Peyer's patch (tissue), 4 donors: ENCODE measurements at regions not wholly inside any gene's neighbourhood (a gene's known extent, or its start where the extent isn't known, plus 50 kb on each side); places are given as distances from the start of the nearest gene placed in this dataset.

ENCODE experiments used
- DNase-seq, 3 donors: peaks; one replicate each; pipeline ENCODE4 v3.0.0-alpha.2; 2017 to 2019
- H3K27ac ChIP-seq, 4 donors: fragments of 200-600 bp; sonication (generic); one replicate each; pipeline ENCODE4 v1.5.1; 2016 to 2019
- H3K27me3 ChIP-seq, 2 donors: fragments of 200-600 bp; sonication (generic); one replicate each; pipeline ENCODE4 v1.5.1; 2019
- H3K36me3 ChIP-seq, 3 donors: fragments of 200-600 bp; sonication (generic); one replicate each; pipeline ENCODE4 v1.5.1; 2016 to 2019
- H3K4me1 ChIP-seq, 4 donors: fragments of 200-600 bp; sonication (generic); one replicate each; pipeline ENCODE4 v1.5.1; 2016 to 2019
- H3K4me3 ChIP-seq, 4 donors: fragments of 200-600 bp; sonication (generic); 1 replicate in 3 of 4; 2 replicates in 1 of 4; pipeline ENCODE4 v1.5.1; 2016 to 2019; ENCODE audit warnings: mild to moderate bottlenecking in 1 of 4
- H3K9me3 ChIP-seq, 4 donors: fragments of 200-600 bp; sonication (generic); one replicate each; pipeline ENCODE4 v1.5.1; 2016 to 2019; ENCODE audit warnings: mild to moderate bottlenecking in 1 of 4
- CTCF ChIP-seq, 6 experiments: fragments of 450-650 bp in 4 of 6; fragments of 200-600 bp in 2 of 6; sonication (generic) in 1 of 6; IDR thresholded peaks; one replicate each; pipeline ENCODE4 v1.5.1; 2017 to 2019; ENCODE audit warnings: antibody characterized with exemption in 6 of 6, mild to moderate bottlenecking in 3 of 6, moderate library complexity in 1 of 6
- POLR2A ChIP-seq, 2 donors: fragments of 450-650 bp; IDR thresholded peaks; one replicate each; pipeline ENCODE4 v1.5.1; 2017; ENCODE audit warnings: antibody characterized with exemption in 2 of 2, mild to moderate bottlenecking in 2 of 2, moderate library complexity in 2 of 2

GRCh38 chr13:105878119-105878700 lies 657.3 kb downstream of the EFNB2 start:
- H3K9me3 ChIP-seq, result no peaks in the 10 kb centered on the region
- H3K36me3 ChIP-seq, result no peaks in the 10 kb centered on the region
- no peak for TF ChIP-seq POLR2A (IDR thresholded peaks at IDR 0.05)
- no peak for TF ChIP-seq CTCF (IDR thresholded peaks at IDR 0.05)
- no peak for DNase-seq
- no peak overlapping the region for H3K4me3 ChIP-seq
- H3K4me1 ChIP-seq, result no peaks in the 10 kb centered on the region
- no peak overlapping the region for H3K27ac ChIP-seq
- H3K27me3 ChIP-seq, result no peaks in the 10 kb centered on the region

GRCh38 chr13:105874814-105875213 lies 660.6 kb downstream of the EFNB2 start:
- DNase-seq, result no peak
- Histone ChIP-seq H3K4me1 (no peaks in the 10 kb centered on the region), H3K27ac (no peak overlapping the region), H3K4me3 (no peak overlapping the region), H3K9me3 (no peaks in the 10 kb centered on the region), H3K36me3 (no peaks in the 10 kb centered on the region), H3K27me3 (no peaks in the 10 kb centered on the region)
- no peak for TF ChIP-seq CTCF (IDR thresholded peaks at IDR 0.05)

GRCh38 chr13:105871768-105872167 lies 663.7 kb downstream of the EFNB2 start:
- H3K27me3 ChIP-seq, result no peaks in the 10 kb centered on the region
- H3K9me3 ChIP-seq, result no peaks in the 10 kb centered on the region
- DNase-seq, result no peak
- H3K4me3 ChIP-seq, result no peak overlapping the region
- no peak for TF ChIP-seq POLR2A (IDR thresholded peaks at IDR 0.05)
- no peak for TF ChIP-seq CTCF (IDR thresholded peaks at IDR 0.05)
- H3K36me3 ChIP-seq, result no peaks in the 10 kb centered on the region
- H3K27ac ChIP-seq, result no peak overlapping the region
- no peaks in the 10 kb centered on the region for H3K4me1 ChIP-seq

- no peak for DNase-seq
- H3K4me1 ChIP-seq, result no peaks in the 10 kb centered on the region
- H3K27ac ChIP-seq, result no peak overlapping the region
- no peaks in the 10 kb centered on the region for H3K27me3 ChIP-seq
- no peak for TF ChIP-seq POLR2A (IDR thresholded peaks at IDR 0.05)
- H3K4me3 ChIP-seq, result no peak overlapping the region
- no peaks in the 10 kb centered on the region for H3K36me3 ChIP-seq
- H3K9me3 ChIP-seq, result no peaks in the 10 kb centered on the region
These were observed 664.1 kb downstream of the EFNB2 start for GRCh38 chr13:105871326-105871725.

- H3K4me3 ChIP-seq, result no peak overlapping the region
- no peaks in the 10 kb centered on the region for H3K27me3 ChIP-seq
- no peaks in the 10 kb centered on the region for H3K36me3 ChIP-seq
- DNase-seq, result no peak
- TF ChIP-seq POLR2A (IDR thresholded peaks at IDR 0.05) (no peak), CTCF (IDR thresholded peaks at IDR 0.05) (no peak)
- no peaks in the 10 kb centered on the region for H3K4me1 ChIP-seq
- no peak overlapping the region for H3K27ac ChIP-seq
- H3K9me3 ChIP-seq, result no peaks in the 10 kb centered on the region
These were observed 672.1 kb downstream of the EFNB2 start for GRCh38 chr13:105863300-105863920.

- Histone ChIP-seq H3K27ac (no peak overlapping the region), H3K4me3 (no peak overlapping the region), H3K9me3 (no peaks in the 10 kb centered on the region), H3K36me3 (no peaks in the 10 kb centered on the region), H3K27me3 (no peaks in the 10 kb centered on the region), H3K4me1 (no peaks in the 10 kb centered on the region)
- no peak for TF ChIP-seq POLR2A (IDR thresholded peaks at IDR 0.05)
- TF ChIP-seq CTCF (IDR thresholded peaks at IDR 0.05), result no peak
- no peak for DNase-seq
These were observed 687.0 kb downstream of the EFNB2 start for GRCh38 chr13:105848494-105848893.
